Inflammatory macrophage treated with lipopolysaccharide for 4 hours (primary cell): ENCODE measurements at regions not wholly inside any gene's neighbourhood (a gene's known extent, or its start where the extent isn't known, plus 50 kb on each side); places are given as distances from the start of the nearest gene placed in this dataset.
A peak's percentile ranks its signal among the peaks of the same experiment; 100 is the strongest.

Experiments
- DNase-seq: peaks from one replicate; pipeline ENCODE4 v3.0.0-alpha.2; 2020

GRCh38 chr3:164224126-164224525 is 854.2 kb downstream of the SI start:
- no peak for DNase-seq

DNA sequence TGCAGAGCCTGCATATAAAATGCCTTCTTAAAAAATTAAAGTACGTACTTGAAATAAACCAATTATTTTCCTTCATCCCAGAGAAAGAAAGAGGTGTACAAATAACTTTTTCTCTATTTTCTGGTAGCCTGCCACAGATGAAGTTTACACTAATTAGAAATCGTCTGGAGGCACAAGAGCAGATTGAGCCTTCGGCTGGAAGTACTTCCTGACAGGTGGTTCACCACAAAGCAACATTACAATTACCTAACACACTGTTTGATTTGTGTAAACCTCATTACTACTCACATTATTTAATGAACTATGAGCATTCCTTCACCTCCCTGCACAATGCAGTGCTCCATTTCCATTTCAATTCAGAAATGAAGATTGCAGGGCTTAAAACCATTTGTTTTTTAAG is 856.1 kb downstream of the SI start:
- no peak for DNase-seq

DNA sequence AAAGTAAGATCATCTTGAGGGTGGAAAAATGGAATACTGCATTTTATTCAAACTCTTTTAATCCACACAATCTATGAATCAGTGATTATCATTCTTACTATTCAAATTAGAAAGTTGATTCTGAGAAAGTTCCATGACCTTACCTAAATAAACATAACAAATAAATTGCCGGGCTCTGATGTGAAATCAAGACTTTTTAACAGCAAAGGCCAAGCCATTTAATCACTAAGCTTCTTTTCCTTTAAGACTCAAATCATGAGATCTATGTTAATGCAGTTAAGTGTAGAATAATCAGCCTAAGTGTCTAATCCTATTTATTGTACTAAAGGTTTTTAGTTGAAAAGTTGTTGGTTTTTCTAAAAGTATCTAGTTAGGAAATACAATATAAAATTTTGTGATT is 857.0 kb downstream of the SI start:
- no peak for DNase-seq

DNA sequence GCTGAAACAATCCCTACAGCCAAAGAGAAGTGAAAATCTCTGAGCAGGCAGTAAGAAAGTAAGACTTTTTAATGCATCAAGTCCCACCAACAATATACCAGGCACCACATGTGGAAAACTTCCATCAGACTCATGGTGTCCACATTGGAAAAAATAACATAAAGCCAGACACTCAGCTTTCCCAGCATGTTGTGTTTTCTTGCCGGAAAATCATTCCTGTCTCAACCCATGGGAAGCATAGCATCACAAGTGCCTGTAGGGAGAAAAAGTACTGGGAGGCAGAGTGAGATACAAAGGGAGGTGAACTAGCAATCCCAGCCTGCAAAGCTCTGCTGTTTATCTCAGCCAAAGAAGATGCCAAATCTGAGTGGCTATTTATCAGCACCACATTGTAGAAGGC is 868.9 kb downstream of the SI start:
- no peak for DNase-seq

DNA sequence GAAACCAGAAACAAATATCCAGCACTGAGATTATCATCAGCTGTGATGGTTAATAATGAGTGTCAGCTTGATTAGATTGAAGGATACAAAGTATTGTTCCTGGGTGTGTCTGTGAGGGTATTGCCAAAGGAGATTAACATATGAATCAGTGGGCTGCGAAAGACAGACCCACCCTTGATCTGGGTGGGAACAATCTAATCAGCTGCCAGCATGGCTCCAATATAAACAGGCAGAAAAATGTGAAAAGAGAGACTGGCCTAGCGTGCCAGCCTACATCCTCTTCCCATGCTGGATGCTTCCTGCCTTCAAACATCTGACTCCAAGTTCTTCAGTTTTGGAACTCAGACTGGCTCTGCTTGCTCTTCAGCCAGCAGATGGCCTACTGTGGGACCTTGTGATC is 869.5 kb downstream of the SI start:
- DNase-seq, result no peak

GRCh38 chr3:164208048-164208447 is 870.2 kb downstream of the SI start:
- DNase-seq, result no peak

GRCh38 chr3:164200053-164200823 is 878.1 kb downstream of the SI start:
- no peak for DNase-seq

DNA sequence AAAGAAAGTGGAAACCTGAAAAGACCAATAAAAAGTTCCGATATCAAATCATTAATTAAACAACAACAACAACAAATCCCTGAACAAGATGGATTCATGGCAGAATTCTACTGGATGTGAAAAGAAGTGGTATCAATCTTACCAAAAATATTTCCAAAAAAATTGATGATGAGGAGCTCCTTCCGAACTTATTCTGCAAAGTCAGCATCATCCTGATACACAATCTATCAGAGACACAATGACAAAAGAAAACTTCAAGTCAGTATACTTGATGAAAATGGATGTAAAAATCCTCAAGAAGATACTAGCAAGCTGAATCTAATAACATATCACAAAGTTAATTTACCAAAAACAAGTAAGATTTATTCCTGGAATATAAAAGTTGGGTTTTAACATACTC is 881.8 kb downstream of the SI start:
- DNase-seq, result no peak

DNA sequence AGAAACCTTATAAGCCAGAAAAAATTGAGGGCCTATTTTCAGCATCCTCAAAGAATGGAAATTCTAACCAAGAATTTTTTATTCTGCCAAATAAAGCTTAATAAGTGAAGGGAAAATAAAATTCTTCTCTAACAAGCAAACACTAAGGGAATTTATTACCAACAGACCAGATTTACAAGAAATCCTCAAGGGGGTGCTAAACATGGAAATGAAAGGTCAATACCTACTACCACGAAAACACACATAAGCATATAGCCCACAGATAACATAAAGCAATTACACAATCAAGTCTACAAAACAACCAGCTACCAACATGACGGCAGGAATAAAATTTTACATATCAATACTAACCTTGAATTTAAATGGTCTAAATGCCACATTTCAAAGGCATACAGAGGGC is 883.5 kb downstream of the SI start:
- no peak for DNase-seq

- DNase-seq, result no peak
Measured at GRCh38 chr3:164192974-164193373, 885.3 kb downstream of the SI start.

DNA sequence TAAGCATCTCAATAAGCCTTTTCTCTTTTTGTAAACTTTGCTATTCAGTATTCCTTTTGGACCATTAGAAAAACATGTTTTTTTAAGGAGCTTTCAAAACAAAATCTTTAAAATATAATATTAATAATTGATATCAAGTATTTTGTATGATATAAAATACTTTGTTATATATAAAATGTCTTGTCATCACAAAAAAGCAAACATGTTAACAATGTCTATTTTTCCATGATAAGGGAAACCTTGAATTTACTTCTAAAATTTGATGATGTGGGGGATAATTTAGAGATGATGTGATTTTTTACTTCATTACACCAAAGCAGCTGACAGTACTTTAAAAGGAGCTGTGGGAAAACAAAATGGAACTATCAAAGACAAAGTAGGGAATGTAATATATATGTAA is 887.7 kb downstream of the SI start:
- DNase-seq, result no peak

DNA sequence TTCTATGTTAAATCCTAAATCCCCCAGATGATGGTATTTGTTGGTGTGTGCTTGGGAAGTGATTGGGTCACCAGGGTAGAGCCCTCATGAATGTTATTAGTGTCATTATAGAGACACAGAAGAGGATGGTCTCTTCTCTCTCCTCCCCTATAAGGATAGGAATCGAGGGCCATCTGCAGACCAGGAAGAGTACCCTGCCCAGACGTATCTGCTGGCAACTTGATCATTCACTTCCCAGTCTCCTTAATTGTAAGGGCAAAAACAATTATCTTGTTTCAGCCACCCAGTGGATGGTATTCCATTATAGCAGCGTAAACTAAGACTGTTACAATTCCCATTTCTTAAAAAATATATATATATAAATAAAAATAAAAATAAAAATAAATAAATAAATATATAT is 892.2 kb downstream of the SI start:
- no peak for DNase-seq

DNA sequence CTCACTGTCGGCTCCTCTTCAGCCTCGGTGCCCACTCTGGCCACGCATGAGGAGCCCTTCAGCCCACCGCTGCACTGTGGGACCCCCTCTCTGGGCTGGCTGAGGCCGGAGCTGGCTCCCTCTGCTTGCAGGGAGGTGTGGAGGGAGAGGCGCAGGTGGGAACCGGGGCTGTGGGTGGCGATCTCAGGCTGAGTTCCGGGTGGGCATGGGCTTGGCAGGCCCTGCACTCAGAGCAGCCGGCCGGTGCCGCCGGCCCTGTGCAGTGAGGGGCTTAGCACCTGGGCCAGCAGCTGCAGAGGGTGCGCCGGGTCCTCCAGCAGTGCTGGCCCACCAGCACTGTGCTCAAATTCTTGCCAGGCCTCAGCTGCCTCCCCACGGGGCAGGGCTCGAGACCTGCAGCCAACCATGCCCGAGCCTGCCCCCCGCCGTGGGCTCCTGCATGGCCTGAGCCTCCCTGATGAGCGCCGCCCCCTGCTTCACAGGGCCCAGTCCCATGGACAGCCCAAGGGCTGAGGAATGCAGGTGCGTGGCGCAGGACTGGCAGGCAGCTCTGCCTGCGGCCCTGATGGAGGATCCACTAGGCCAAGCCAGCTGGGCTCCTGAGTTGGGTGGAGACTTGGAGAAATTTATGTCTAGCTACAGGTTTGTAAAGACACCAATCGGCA is 899.1 kb downstream of the SI start:
- DNase-seq, result no peak

- DNase-seq, result no peak
Measured at GRCh38 chr3:164174059-164174458, 904.2 kb downstream of the SI start.

GRCh38 chr3:164155400-164155799 is 922.9 kb downstream of the SI start:
- DNase-seq, result peak; percentile 51

GRCh38 chr3:164144824-164145223 is 933.5 kb downstream of the SI start:
- DNase-seq, result no peak

DNA sequence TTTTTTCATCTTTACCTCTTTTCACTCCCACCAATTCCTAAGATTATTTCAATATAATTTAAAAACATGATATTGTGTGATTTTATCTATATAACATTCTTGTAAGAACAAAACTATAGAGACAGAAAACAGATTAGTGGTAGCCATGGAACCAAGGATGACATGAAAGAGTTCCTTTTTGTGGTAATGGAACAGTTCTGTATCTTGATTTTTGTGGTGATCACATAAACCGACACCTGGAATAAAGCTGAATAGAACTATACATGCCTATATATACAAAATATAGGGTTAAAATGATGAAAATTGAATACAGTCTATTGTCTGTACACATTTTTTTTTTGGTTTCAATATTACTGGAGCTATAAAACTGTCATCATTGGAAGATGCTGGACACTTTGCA is 945.4 kb downstream of the SI start:
- no peak for DNase-seq

DNA sequence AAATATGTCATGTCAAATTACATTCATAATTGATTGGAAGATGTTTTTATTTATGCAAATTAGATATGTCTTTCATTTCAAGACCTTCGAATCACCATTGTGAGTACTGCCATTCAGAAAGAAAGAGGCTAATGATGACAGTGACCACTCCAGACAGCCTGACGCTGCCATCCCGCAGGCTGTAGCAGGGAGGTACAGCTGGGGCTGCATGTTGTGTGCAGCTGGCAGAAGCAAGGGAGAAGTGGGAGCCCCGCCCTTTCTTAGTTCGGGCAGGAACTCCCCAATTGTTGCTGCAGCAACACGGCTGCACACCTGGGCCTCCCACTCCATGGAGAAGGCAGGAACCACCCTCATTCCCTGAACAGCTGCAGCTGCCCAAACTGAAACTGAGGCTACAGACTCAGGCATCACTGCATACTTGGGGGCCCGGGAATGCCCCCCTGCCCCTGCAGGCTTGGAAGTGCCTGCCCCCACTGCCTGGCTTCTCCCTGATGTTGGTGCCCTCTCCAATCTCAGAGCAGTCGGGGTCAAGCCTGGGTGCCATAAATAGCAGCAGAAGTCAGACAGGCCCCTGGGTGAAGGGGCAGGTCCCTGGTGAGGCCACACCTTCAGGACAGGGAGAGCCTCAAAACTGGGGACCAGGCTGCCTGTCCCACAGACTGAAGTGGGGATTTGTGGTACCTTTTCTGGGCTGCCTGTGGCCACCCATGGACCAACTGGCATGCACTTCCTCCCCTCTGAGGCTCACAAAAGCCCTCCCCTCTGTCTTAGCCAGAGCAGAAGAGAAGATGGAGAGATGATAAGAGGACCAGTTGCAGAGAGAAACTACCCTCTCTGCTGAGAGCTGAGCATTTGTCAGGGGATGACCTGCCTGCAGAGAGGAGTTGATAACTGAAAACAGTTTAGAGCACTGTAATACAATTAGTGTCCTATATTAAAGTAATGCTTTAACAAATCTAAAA is 964.6 kb downstream of the SI start:
- no peak for DNase-seq

- no peak for DNase-seq
Measured at GRCh38 chr3:164096352-164096751, 981.9 kb downstream of the SI start.

- DNase-seq, result no peak
Measured at GRCh38 chr3:164095949-164096348, 982.3 kb downstream of the SI start.

GRCh38 chr3:164095279-164095678 is 983.0 kb downstream of the SI start:
- DNase-seq, result no peak

GRCh38 chr3:164094546-164094945 is 983.8 kb downstream of the SI start:
- DNase-seq, result no peak

DNA sequence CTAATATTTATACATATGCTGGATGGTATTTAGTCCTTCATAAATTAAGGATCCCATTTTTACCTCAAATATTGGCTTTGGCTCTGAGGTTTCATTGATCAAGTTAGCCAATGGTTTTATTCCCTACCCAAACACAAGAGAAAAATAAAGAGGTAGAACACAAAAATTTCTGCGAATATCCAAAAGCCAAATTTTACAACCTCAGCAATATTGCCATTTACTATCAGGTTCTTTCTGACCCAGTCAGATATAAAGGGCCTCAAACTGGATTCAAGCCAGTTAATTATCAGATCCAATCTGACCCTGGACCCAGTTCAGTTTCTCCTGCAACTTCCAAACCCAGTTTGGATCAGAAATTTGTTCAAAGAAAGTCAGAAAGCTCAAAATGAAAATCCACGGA is 998.1 kb downstream of the SI start:
- DNase-seq, result no peak

DNA sequence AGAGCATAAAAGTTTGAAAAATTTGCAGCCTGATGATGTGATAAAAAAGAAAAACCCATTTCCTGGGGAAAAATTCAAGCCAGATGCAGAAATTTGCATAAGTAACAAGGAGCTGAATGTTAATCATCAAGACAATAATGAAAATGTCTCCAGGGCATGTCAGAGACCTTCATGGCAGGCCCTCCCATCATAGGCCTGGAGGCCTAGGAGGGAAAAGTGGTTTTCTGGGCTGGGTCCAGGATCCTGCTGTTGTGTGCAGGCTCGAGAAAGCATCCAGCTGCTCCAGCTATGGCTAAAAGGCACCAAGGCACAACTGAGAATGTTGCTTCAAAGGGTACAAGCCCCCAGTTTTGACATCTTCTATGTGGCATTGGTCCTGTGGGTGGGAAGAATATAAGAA is 1014.0 kb downstream of the SI start:
- no peak for DNase-seq
